ENCODE measurements at regions not wholly inside any gene's neighbourhood (a gene's known extent, or its start where the extent isn't known, plus 50 kb on each side); places are given as distances from the start of the nearest gene placed in this dataset.

DNA sequence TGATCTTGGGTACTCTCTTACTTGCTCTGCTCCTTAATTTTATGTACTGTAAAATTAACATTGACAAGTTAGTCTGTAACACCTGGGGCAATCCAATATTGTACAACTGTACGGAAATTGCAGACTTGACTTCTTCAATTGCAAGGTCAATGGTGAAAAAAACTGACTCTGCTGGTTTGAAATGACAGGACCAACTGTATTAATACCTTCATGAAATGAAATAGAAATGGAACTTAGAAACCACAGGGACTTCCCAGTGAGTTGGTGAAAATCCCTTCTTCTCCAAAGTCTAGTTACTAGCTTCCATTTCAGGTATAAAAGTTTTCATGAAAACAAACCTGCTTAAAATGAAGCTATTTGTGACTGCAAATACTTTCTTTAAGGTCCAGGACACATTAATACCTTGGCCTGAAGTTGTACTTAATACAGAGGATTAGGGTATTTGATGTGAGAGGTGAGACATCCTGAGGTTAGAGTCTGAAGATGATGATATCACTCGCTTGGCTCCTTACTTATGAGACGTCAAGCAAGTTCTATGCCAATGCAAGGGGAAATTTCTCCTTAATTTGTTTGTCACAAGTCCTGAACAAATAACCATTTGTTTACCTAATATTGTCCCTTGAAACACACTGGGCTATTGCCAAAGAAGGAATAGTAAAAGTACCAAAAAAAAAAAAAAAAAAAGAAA is 226.2 kb upstream of the TP63 start:
- no peak overlapping the region for H3K4me2 ChIP-seq
- H3K4me1 ChIP-seq, result no peaks in the 10 kb centered on the region
- ChIA-PET POLR2A (no interaction called here), CTCF (interaction anchor here (0.9 kb wide), 1 partner anchor 20 kb away, joined by 3 read pairs; no protein-coding TSS in a partner anchor)
- WGBS (ENCODE audit: missing lambda C conversion rate), result 71% methylated on average over 3 of the region's 3 CpGs
- ATAC-seq, result no peak
- H3K4me3 ChIP-seq, result no peak overlapping the region
- no peak for FAIRE-seq
- no peaks in the 10 kb centered on the region for H3K9me3 ChIP-seq
- H3K27ac ChIP-seq, result no peak overlapping the region
- TF ChIP-seq TP53 (CRISPR knock-in tag; IDR thresholded peaks at IDR 0.05), result no peak
- TF ChIP-seq CHD2 (IDR thresholded peaks at IDR 0.05; ENCODE audit: low read length, partially characterized antibody), result no peak
- TF ChIP-seq ZNF302 (CRISPR knock-in tag; IDR thresholded peaks at IDR 0.05), result no peak
- TF ChIP-seq HOXA7 (CRISPR knock-in tag; IDR thresholded peaks at IDR 0.05), result no peak
- TF ChIP-seq PHF8 (IDR thresholded peaks at IDR 0.05; ENCODE audit: borderline replicate concordance, low read depth), result no peak
- DNase-seq (ENCODE audit: low read depth in 1 of 2, low spot score in 1 of 2), result peak in 1 of 2 experiments; percentile 4

GRCh38 chr3:189406148-189406547 is 225.0 kb upstream of the TP63 start:
- Histone ChIP-seq H3K27ac (no peak overlapping the region), H3K4me3 (no peak overlapping the region), H3K4me2 (no peak overlapping the region), H3K9me3 (no peaks in the 10 kb centered on the region), H3K4me1 (no peaks in the 10 kb centered on the region)
- ATAC-seq, result no peak
- no peak for DNase-seq (ENCODE audit: low read depth in 1 of 2, low spot score in 1 of 2)
- TF ChIP-seq, protein P1, sequence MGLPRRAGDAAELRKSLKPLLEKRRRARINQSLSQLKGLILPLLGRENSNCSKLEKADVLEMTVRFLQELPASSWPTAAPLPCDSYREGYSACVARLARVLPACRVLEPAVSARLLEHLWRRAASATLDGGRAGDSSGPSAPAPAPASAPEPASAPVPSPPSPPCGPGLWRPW (IDR thresholded peaks at IDR 0.05), result no peak
- TF ChIP-seq ATOH8 (CRISPR knock-in tag; IDR thresholded peaks at IDR 0.05; ENCODE audit: low read depth) (no peak), CTCF (IDR thresholded peaks at IDR 0.05) (no peak), ELK1 (IDR thresholded peaks at IDR 0.05; ENCODE audit: low read depth, low read length) (no peak), KDM1A (IDR thresholded peaks at IDR 0.05; ENCODE audit: low read depth) (no peak), RARB (CRISPR knock-in tag; IDR thresholded peaks at IDR 0.05) (no peak), NPAS2 (CRISPR knock-in tag; IDR thresholded peaks at IDR 0.05; ENCODE audit: borderline replicate concordance) (no peak)
- ChIA-PET CTCF (no interaction called here), POLR2A (no interaction called here)
- no peak for FAIRE-seq
- 88% methylated on average over 1 of the region's 1 CpG for WGBS (ENCODE audit: missing lambda C conversion rate)

DNA sequence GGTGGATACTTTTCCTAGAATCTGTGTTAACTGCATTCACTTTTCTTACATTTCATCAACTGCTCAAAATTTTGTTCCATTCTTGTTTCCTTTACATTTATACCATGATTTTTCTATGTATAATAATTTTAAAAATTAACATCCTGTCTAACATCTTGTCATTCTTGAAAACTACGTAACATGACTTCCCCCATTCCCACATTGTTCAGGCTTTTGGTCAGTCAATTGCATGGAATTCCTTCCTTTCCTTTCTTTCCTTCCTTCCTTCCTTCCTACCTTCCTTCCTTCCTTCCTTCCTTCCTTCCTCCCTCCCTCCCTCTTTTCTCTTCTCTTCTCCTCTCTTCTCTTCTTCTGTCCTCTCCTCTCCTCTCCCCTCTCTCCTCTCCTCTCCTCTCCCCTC is 220.7 kb upstream of the TP63 start:
- DNase-seq (ENCODE audit: low read depth in 1 of 2, low spot score in 1 of 2), result no peak

GRCh38 chr3:189419038-189419437 is 212.2 kb upstream of the TP63 start:
- CTCF ChIA-PET, result interaction anchor here (1.2 kb wide), 1 partner anchor 19 kb away, joined by 3 read pairs; no protein-coding TSS in a partner anchor
- Histone ChIP-seq H3K4me3 (no peak overlapping the region), H3K27ac (no peak overlapping the region), H3K4me2 (no peak overlapping the region), H3K9me3 (no peaks in the 10 kb centered on the region), H3K4me1 (no peaks in the 10 kb centered on the region)
- ATAC-seq (no peak), FAIRE-seq (no peak), DNase-seq (ENCODE audit: low read depth in 1 of 2, low spot score in 1 of 2) (no peak)
- no peak for TF ChIP-seq MAFK (IDR thresholded peaks at IDR 0.05; ENCODE audit: partially characterized antibody)
- TF ChIP-seq, protein P1 (IDR thresholded peaks at IDR 0.05), result no peak
- WGBS (ENCODE audit: missing lambda C conversion rate), result 62% methylated on average over 3 of the region's 3 CpGs
- POLR2A ChIA-PET, result no interaction called here

More for the DNA sequence above, 220.7 kb upstream of the TP63 start:
- TF ChIP-seq ZFP36 (IDR thresholded peaks at IDR 0.05; ENCODE audit: borderline replicate concordance, partially characterized antibody) (no peak), ZC3H11A (IDR thresholded peaks at IDR 0.05) (no peak), CHD4 (IDR thresholded peaks at IDR 0.05; ENCODE audit: borderline replicate concordance) (no peak)
- no peaks in the 10 kb centered on the region for H3K4me1 ChIP-seq
- ChIA-PET CTCF (no interaction called here), POLR2A (no interaction called here)
- H3K27ac ChIP-seq, result no peak overlapping the region
- FAIRE-seq (no peak), ATAC-seq (no peak)
- H3K4me2 ChIP-seq, result no peak overlapping the region
- no peaks in the 10 kb centered on the region for H3K9me3 ChIP-seq
- no peak overlapping the region for H3K4me3 ChIP-seq
- WGBS (ENCODE audit: missing lambda C conversion rate), result 88% methylated on average over 1 of the region's 1 CpG

All from A549 (cell line).